Panc1 (cell line): ENCODE measurements at regions not wholly inside any gene's neighbourhood (a gene's known extent, or its start where the extent isn't known, plus 50 kb on each side); places are given as distances from the start of the nearest gene placed in this dataset.
"Not testable (repeated sequence)": the region's sequence is repeated elsewhere in the genome, so short reads cannot be mapped to it uniquely, and the experiment has no call there.

Experiments used
- POLR2AphosphoS5 ChIP-seq: IDR thresholded peaks from 2 replicates; pipeline ENCODE4 v1.6.1; 2012; ENCODE audit warnings: mild to moderate bottlenecking, low read depth, low read length, moderate library complexity
- SIN3A ChIP-seq: IDR thresholded peaks from 2 replicates; pipeline ENCODE4 v1.6.1; 2012; ENCODE audit warnings: low read depth, mild to moderate bottlenecking, low read length, moderate library complexity, borderline replicate concordance; ENCODE audit not compliant: insufficient read depth
- TF ChIP-seq, protein P1 (sequence below): fragments of 450-650 bp; IDR thresholded peaks from 2 replicates; pipeline ENCODE4 v1.5.1; 2017; ENCODE audit warnings: mild to moderate bottlenecking

DNA sequence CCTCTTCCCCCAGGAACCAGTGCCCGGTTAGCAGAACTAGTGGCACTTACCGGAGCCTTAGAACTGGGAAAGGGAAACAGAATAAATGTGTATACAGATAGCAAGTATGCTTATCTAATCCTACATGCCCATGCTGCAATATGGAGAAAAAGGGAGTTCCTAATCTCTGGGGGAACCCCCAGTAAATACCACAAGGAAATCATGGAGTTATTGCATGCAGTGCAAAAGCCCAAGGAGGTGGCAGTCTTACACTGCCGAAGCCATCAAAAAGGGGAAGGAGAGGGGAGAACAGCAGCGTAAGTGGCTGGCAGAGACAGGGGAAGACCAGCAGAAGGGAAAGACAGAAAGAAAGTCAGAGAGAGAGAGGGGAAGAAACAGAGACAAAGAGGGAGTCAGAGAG is 556.7 kb upstream of the SPRY2 start:
- TF ChIP-seq, protein P1, sequence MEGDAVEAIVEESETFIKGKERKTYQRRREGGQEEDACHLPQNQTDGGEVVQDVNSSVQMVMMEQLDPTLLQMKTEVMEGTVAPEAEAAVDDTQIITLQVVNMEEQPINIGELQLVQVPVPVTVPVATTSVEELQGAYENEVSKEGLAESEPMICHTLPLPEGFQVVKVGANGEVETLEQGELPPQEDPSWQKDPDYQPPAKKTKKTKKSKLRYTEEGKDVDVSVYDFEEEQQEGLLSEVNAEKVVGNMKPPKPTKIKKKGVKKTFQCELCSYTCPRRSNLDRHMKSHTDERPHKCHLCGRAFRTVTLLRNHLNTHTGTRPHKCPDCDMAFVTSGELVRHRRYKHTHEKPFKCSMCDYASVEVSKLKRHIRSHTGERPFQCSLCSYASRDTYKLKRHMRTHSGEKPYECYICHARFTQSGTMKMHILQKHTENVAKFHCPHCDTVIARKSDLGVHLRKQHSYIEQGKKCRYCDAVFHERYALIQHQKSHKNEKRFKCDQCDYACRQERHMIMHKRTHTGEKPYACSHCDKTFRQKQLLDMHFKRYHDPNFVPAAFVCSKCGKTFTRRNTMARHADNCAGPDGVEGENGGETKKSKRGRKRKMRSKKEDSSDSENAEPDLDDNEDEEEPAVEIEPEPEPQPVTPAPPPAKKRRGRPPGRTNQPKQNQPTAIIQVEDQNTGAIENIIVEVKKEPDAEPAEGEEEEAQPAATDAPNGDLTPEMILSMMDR = not testable (repeated sequence)
- not testable (repeated sequence) for TF ChIP-seq POLR2AphosphoS5, SIN3A
